ENCODE measurements at regions not wholly inside any gene's neighbourhood (a gene's known extent, or its start where the extent isn't known, plus 50 kb on each side); places are given as distances from the start of the nearest gene placed in this dataset.
"Not testable (repeated sequence)": the region's sequence is repeated elsewhere in the genome, so short reads cannot be mapped to it uniquely, and the experiment has no call there.

DNA sequence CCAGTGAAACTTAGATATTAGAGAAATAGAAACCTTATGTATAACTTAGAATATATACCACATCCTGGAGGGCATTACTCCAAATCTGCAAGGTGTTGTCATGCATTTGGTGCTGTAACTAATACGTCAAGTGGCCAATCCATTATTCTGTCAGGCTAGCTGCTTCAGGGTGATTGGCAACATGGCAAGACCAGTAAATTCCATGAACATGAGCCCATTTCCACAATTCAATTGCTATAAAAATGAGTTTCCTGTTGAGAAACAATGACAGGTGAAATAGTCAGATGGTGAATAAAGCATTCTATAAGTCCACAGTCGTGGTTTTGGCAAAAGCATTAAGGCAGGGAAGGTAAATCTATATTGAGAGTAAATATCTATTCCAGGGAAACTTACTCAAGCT is 566.0 kb downstream of the ADGRL2 start:
- no peak for DNase-seq (ENCODE audit: low spot score)

GRCh38 chr1:82359541-82359940 is 558.8 kb downstream of the ADGRL2 start:
- DNase-seq (ENCODE audit: low spot score), result not testable (repeated sequence)

DNA sequence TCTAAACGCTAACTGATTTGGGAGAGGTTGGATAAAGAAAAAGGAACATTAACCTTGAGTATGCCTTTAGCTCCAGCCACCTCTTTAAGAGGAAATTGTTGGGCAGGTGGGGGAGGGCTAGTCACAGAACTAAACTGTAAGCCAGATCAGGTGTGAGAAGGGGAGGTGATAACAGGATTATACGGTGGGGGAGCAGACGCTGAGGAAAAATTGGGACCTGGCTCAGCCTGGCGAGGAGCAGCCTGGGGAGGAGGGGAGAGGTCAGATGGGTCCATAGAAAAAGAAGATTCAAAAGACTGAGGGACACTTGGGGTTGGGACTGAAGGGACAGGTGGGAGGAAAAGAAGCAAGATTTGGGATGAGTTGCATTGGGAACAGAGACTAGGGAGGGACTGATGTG is 558.0 kb downstream of the ADGRL2 start:
- not testable (repeated sequence) for DNase-seq (ENCODE audit: low spot score)

GRCh38 chr1:82354546-82354945 is 553.8 kb downstream of the ADGRL2 start:
- DNase-seq (ENCODE audit: low spot score), result not testable (repeated sequence)

GRCh38 chr1:82348487-82348886 is 547.8 kb downstream of the ADGRL2 start:
- DNase-seq (ENCODE audit: low spot score), result no peak

DNA sequence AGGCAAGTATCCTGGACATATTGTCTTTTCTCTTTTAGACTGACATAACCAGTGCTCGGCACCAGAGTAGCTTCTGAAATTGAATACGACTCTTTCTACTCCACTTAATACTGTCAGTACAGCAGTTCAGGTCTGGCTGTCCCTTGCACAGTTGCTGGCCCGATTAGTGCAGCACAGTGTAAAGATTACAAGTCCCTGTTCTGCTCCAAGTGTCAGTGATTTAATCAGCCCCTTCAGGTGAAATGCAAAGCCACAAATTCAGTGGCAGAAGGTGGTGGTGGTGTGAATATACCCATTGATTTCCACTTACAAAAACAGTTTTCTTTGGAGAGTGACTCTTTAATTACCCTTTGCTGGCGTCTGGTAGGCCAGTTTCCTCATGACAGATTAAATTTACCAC is 545.4 kb downstream of the ADGRL2 start:
- no peak for DNase-seq (ENCODE audit: low spot score)

DNA sequence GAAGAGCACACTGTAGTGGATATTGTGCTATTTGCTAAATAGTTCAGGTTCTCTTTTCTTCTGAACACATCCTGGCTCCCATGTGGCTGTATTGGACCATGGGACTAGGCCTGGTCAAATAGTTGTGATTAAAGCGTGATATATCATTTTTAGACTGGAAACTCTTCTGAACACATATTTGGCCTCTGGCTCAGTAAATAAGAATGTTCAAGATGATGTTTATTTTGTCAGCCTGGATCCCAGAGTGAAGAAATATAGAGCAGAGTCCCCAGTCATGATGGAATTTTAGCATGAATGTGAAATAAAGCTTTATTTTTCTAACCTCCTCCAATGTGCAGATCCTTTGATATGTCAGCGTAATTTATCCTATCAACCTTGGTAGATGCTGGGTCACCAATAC is 542.6 kb downstream of the ADGRL2 start:
- no peak for DNase-seq (ENCODE audit: low spot score)

DNA sequence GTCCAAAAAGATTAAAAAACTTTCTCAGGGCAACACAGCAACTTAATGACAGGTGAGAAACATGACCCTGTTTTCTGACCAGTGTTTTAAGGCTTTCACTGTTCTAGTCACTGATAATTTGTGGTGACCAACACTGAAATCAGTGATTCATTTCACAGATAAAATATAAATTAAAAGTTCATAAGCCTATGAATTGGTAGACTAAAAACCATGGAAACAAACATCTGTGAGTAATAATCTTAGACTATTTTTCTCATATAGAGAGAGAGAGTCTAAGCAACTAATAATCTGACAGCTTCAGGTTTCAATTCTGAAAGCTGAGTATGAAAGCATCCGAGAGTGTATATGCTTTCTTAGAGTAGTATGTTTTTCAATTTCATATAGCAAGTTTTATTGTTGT is 536.9 kb downstream of the ADGRL2 start:
- no peak for DNase-seq (ENCODE audit: low spot score)

- DNase-seq (ENCODE audit: low spot score), result no peak
These were observed 529.6 kb downstream of the ADGRL2 start for GRCh38 chr1:82330330-82330729.

- no peak for DNase-seq (ENCODE audit: low spot score)
These were observed 528.5 kb downstream of the ADGRL2 start for GRCh38 chr1:82329226-82329625.

- DNase-seq (ENCODE audit: low spot score), result no peak
These were observed 522.6 kb downstream of the ADGRL2 start for GRCh38 chr1:82323144-82323841.

- DNase-seq (ENCODE audit: low spot score), result no peak
These were observed 521.1 kb downstream of the ADGRL2 start for GRCh38 chr1:82321794-82322193.

DNA sequence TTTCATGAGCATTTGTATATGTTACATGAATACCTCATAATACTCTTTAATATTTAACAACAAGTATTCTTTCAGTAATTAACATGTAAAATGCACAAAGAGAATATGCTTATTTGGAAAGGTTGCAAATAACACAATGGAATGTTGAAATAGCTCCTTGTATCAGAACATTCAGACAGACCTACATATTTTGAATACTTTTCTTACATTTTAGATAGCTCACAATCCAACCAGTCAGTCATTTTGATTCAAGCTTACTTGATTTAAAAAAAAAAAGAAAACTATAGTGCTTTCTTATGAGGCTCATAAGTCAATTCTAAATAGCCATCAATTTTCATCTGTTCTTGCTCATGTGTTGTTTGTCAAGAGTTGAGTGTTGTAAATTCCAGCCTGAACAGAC is 518.8 kb downstream of the ADGRL2 start:
- DNase-seq (ENCODE audit: low spot score), result no peak

DNA sequence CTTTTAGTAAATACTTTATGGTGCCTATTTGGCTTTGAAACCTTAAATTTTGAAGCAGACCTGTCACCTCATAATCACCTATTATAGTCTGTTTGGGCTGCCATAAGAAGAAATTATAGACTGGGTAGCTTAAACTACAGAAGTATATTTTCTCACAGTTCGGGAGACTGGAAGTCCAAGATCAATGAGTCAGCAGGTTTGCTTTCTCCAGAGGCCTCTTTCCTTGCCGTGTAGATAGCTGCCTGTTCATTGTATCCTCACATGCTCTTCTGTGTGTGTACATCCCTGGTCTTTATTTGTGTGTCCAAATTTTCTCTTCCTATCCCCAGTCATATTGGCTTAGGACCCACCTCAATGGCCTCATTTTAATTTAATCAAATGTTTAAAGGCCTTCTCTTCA is 518.2 kb downstream of the ADGRL2 start:
- no peak for DNase-seq (ENCODE audit: low spot score)

- no peak for DNase-seq (ENCODE audit: low spot score)
These were observed 517.5 kb downstream of the ADGRL2 start for GRCh38 chr1:82318265-82318664.

DNA sequence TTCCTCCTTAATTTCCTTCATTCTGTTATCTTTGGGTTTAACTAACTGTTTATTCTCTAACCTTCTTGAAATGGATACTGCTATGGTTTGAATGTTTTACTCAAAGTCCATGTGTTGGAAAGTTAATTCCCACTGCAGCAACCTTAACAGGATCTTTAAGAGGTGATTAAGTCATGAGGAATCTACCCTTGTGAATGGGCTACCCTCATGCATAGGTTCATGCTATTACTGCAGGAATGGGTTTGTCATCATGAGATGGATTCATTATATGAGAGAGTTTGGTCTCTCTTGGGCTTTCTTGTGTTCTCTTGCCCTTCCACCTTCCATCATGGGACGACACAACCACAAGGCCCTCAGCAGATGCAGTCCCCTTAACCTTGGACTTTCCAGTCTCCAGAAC is 516.9 kb downstream of the ADGRL2 start:
- DNase-seq (ENCODE audit: low spot score), result no peak

- no peak for DNase-seq (ENCODE audit: low spot score)
These were observed 498.9 kb downstream of the ADGRL2 start for GRCh38 chr1:82299656-82300055.

DNA sequence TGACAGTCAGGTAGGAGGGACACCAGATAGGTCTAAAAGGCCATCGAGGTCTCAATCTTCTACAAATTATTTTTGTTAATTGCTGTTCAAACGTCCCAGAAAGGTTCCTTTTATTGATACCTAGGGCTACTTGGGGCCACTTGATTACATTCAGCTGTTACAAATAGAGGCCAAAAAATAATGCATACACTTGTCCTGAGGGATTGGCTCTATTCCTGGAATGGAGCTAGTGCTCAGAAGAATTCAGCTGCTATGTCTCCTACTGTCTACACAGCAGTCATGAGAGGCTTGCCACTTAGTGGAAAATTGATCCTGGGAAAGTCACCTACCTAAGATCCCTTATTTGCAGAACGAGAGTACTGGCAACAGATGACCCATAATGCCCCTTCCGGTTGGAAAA is 498.3 kb downstream of the ADGRL2 start:
- DNase-seq (ENCODE audit: low spot score), result no peak

GRCh38 chr1:82297139-82297896 is 496.6 kb downstream of the ADGRL2 start:
- DNase-seq (ENCODE audit: low spot score), result no peak

DNA sequence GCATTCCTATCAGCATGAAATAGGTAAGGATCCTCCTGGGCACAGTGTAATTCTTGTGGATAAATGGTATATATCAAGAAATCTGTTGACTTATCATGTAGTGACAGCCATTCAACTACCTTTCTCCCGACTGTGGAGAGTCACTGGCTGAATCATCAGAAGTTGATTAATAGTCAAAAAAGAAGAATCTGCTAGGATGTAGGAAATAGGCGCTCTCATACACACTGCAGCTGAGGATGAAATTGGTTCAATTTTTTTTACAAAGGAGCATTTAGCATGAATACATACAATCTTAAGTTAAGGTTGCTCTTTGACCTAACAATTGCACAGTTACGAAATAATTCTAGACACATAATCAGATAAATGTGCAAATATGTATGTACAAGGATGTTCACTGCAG is 486.8 kb downstream of the ADGRL2 start:
- no peak for DNase-seq (ENCODE audit: low spot score)

- no peak for DNase-seq (ENCODE audit: low spot score)
These were observed 483.5 kb downstream of the ADGRL2 start for GRCh38 chr1:82284213-82284612.

GRCh38 chr1:82279241-82279640 is 478.5 kb downstream of the ADGRL2 start:
- DNase-seq (ENCODE audit: low spot score), result no peak

DNA sequence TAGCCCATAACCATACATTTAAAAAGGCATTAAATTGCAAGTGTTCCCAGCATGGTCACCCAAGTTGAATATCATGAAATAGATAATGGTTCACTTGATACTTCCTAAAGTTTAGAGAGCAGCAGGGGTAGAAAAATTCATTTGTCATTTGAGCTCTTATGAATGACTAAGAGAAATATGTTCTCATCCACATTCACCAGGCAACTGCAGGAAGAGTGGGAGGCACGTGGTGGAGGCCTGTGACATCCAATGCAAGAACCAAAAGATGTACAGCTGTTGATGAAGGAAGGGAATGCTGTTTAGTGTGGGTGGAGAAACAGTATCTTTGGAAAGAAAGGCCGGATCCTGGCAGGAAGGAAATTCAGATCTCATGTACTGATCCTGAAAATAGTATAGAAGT is 473.1 kb downstream of the ADGRL2 start:
- no peak for DNase-seq (ENCODE audit: low spot score)

- no peak for DNase-seq (ENCODE audit: low spot score)
These were observed 468.7 kb downstream of the ADGRL2 start for GRCh38 chr1:82269431-82269830.

Measured in NAMALWA (cell line).